HG03039 (cell line): ENCODE measurements at regions not wholly inside any gene's neighbourhood (a gene's known extent, or its start where the extent isn't known, plus 50 kb on each side); places are given as distances from the start of the nearest gene placed in this dataset.
"Not testable (repeated sequence)": the region's sequence is repeated elsewhere in the genome, so short reads cannot be mapped to it uniquely, and the experiment has no call there.

Experiments
- ATAC-seq: cut with Tn5 transposase; IDR thresholded peaks from one replicate; pipeline ENCODE4 v1.9.1; 2021; ENCODE audit warnings: mild to moderate bottlenecking, moderate library complexity; ENCODE audit not compliant: unreplicated experiment

DNA sequence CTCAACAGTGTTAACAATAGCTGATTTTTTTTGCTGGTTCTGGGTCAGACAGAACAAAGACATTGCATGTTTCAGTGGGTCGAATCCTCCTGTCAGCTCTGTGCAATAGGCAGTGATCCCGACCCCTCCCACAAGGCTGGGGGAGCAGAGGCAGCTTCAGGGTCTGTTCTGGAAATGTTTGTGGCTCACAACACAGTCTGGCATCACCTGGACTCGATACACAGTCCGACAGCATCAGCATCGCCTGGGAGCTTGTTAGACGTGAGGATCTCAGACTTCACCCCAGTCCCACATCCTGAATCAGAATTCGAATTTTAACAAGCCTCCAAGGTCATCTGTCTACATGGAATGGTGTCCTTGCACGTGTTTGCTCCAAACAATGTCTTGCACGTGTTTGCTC is 384.7 kb downstream of the IRX2 start:
- ATAC-seq = no peak

DNA sequence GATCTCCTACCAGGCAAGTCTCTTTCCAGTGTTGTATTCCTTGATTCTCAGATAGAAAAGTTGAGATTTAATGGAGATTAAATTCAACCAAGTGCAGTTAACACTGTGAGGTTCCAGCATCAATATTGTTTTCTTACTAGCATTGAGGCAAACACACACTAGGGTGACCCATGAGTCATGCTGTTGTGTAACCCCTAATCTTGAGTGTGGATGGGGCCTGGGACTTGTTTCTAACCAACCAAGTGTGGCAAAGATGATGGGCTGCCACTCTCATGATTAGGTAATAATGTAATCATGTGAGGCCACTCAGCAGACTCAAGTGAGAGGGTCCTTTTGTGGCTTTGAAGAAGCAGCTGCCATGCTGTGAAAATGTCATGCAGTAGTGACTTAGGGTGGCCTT is 394.2 kb downstream of the IRX2 start:
- ATAC-seq = no peak

DNA sequence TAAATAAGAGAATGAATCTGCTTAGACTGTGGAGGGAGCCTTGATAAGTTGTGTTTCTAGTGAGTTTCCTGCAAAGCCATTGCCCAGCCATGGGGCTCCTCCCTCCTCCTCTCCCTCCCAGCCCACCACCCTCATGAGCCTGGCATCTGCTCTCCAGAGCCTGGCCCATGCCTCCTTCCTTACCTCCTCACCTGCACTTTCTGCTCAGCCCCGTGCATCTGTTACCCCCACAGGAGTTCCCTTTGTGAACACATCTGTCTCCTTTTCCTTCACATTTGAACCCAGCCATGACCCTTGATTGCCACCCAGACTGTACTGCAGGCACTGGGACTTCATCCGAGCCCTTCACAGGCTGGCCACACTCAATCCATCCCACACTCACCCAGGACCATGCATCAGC is 395.6 kb downstream of the IRX2 start:
- ATAC-seq = no peak

DNA sequence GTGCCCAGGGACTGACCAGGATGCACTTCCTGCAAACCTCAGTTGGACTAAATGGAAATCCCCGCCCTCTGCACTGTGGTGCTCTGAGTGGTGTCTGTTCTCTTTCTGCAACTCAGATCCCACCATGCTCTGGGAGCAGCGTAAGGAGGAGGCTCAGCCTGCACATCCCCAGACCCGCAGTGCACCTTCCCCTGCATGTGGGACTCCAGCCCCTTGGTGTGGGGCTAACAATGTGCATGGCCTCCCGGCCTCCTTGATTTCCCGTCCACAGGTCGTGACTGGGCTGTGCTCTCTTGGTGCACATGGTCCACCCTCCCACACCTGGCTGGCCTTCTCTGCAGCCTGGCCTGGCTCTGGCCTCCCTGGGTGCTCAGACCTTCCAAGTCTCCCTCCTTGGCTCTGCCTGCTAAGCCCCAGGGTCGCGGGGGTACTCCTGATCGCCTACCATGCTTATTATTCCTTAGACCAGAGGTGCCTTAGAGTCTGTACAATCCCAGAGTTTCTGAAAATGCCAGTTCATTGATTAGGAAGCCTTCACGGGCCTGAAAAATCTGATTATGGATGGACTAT is 397.5 kb downstream of the IRX2 start:
- ATAC-seq = no peak

DNA sequence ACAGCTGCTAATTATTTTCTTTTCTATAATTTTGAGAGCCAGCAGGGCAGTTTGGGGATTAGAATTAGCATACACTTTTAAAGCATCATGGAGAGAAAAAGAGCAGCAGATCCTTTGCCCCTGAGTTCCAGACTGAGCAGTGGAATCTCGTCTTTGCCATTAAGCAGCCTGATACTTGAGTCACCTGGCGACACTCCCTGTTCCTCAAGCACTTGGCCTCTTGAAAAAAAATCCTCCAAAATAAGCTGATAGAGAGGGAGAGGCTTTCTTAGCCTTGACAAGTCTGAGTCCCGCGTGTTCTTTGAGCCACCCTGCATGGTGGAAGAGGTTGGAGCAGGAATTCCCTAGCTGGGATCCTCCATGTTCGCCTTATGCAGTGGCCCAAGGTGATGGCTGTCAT is 398.3 kb downstream of the IRX2 start:
- ATAC-seq = no peak

DNA sequence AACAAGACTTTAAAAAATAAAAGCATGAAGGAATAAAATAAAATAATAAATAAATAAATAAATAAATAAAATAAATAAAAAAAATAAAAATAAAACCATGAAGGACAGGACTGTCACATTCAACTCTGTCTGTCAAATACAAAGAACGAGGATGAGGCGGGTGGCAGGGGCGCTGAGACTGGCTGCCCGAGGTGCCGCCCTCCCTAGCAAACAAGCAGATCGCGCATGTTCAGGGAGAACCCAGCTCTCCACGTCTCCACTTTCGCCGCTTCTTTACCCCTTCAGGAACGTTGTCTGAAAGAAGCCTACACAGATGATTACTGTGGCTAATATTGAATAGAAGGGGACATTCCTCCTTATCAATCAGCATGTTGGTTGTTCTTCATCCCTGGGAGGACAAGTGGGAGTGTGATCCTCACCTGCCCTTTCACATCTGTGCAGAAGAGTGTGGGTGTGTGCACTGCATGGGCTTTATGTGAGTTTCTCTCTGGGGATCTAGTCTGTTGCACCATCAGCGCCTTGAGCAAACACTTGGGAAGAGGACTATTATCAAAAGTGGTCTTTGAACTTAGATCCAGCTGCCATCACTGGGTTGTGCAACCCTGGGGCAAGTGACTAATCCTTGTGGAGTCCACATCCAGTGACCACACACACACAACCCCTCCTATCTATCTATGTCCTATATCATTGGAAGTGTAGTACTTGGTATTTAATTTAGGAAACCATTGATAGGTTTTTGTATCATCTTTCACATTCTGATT is 399.2 kb downstream of the IRX2 start:
- no peak for ATAC-seq

DNA sequence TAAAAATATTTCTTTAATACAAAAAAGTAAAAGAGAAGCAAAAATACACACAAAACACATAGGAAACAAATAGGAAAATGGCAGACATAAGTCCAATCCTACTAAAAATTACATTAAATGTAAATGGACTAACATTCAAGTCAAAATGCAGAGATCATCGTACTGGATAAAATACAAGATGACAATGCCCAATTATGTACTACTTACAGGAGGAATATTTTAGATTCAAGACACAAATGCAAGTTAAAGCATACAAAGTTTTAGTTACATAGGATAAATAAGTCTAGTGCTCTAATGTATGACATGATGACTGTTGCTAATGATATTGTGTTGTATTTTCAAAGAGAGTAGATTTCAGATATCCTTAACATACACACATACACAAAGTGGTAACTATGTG is 401.7 kb downstream of the IRX2 start:
- not testable (repeated sequence) for ATAC-seq

DNA sequence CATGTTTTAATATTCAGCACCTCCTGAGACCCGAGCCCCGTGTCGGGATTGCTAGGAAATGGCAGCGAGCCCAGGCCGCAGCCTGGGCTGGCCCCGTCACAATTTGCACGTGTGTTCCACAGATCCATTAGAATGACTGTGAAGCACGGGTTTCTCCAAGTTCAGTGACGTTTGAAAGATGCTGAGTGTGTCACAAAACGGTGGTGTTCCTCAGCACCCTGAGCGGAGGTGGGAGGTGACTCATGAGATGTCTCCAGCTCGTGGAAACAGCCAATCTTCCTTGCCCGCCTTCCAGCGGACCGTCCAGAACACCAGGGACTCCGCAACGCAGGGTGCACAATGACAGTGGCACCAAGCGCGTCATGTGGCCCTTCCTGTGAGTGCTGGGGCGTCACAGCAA is 412.8 kb downstream of the IRX2 start:
- no peak for ATAC-seq

DNA sequence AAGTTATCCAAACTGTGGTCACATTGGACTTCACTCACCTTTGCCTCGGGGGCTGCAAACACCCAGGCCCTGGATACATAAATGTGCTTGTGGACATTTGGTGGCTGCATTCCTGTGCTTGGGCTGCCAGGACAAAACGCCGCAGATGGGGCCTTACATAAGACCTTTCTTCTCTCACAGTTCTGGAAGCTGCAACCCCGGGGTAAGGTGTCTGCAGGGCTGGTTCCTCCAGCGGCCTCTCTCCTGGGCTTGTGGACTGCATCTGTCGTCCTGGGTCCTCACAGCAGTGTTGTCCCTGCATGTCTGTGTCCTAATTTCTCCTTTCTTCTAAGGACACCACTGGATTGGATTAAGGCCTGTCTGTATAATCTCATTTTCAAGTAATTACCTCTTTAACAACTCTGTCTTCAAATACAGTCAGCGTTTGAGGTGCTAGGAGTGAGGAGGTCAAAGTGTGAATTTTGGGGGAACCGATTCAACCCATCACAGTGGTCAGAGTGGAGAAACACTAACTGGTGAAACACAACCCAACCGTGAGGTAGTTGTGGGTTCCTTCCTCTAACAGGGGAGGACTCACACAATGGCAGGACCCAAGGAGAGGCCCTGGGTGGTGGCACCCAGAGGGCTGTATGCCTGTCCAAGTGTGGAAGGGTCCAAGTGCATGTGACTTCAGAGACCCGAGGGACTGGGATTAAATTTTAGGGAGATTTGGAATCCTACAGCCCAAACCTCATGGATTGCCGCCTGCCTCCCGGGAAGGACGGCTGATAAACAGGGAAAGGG is 415.6 kb downstream of the IRX2 start:
- no peak for ATAC-seq

DNA sequence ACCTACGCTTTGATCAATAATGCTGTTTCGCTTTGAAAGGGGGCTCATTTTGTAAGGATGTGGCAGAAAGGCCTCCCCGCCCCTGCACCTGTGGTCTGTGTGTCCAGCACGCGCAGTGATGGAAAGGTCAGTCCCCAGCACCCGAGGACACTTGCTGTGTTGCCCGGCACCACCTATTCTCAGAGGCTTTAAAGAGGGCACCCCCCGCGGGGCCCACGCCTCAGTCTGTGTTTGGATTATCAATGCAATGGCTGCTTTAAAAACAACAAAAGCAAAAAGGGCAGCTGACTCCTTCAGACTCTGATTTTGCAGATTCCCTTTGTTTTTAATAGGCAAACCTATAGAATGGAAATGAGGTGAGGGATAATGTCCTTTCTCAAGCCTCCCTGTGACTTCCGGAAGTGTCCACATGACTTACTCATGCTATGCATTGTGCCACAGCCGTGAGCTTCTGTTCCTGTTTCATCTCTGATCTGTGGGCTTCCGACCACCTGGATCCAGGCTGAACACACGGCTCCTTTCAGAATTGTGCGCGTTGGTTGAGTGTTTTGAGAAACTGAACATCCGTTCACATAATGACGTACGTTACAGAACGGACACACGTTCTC is 416.2 kb downstream of the IRX2 start:
- no peak for ATAC-seq

DNA sequence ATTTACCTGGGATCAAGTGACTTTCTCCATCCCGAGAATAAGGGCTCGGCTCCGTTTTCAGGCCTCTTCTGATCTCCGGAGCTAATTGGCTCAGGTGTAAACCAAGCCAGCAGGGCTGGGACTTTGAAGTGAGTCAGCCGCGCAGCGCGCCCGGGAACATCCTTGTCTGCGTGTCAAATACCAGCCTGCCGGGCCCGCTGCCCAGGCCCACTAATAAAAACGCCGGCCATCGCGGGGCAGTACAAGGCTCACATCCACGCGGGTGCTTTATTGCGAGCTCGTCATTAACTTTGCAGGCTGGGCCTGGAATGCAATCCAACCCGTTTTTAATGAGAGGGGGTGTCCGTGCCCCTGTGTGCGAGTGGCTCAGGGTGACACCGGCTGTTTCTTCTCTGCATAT is 416.8 kb downstream of the IRX2 start:
- no peak for ATAC-seq

DNA sequence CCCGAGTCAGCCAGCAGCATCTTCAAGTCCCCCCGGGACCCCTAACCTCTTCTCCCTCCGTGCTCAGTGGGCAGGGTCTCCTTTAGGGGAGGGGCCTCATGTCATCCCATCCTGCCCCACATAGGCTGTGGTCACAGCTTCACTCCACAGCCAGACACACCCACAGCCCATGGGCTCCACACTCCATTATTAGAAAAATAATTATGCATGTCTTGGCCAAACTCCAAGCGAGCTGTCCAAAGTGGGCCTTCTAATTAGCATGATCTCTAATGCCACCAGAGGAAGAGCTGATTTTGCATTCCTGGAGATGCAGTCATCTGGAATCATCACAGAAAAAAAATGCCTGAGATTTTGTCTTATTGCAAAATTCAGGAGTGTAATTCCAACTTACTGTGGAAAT is 418.2 kb downstream of the IRX2 start:
- ATAC-seq = no peak

DNA sequence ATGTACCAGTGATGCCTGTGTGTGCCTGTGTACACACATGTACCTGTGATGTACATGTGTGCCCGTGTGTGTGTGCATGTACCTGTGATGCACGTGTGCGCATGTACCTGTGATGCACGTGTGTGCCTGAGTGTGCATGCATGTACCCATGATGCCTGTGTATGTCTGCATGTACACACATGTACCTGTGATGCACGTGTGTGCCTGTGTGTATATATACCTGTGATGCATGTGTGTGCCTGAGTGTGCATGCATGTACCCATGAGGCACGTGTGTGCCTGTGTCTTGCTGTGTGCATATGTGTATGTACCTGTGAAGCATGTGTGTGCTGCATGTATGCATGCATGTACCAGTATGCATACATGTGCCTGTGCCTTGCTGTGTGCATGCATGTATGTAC is 419.0 kb downstream of the IRX2 start:
- ATAC-seq = no peak

DNA sequence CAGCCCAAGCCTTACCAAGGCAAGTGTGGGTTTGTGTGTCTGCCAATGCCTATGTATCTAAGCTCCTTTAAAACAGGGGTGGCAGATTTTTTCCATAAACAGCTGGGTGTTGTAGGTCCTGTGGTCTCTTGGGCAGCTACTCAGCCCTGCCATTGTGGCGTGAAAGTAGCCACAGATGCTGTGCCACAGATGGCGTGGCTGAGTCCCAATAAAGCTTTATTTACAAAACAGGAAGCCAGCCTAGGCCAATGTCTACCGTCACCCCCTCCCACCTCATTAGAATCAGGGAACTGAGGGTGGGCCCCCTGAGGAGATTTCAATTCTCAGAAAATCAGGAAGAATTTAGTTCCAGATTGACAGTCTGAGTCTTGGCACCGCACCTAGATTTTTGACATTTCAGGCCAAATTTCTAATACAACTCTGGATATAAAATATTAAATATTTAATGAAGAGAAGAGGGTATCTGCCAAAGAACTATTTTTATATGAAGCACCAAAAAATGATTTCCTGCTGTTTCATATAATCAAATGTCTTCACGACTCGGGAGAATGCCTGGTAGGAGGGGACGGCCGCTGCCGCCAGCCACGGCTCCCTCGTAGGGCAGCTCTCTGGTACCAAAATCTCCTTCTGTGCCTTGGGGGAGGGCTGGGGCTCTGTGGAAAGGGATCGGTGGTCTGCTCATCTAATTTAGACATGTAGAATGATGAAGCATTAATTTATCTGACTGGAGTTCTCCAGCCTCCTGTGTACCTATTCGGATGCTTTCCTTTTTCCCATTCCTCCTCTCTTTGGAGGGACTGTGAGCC is 420.9 kb downstream of the IRX2 start:
- ATAC-seq = no peak

DNA sequence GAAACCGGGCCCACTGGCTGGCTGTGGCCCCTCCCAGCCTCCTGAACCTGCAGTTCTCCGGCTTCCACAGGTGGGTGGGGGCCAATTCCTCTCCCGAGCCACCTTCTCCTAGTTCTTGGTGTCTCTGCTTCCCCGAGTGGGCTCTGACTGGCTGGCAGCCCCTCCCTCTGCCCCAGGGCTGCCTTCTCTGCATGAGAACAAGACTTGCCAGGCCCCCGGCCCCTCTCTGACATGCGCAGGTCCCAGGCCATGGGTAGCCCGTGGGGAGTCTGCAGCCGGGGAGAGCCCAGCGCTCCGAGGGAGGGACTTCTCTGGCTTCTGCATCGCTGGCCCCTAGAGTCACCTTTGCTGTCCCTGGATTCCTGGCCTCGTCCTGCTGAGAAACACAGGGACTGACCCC is 421.7 kb downstream of the IRX2 start:
- ATAC-seq = no peak

DNA sequence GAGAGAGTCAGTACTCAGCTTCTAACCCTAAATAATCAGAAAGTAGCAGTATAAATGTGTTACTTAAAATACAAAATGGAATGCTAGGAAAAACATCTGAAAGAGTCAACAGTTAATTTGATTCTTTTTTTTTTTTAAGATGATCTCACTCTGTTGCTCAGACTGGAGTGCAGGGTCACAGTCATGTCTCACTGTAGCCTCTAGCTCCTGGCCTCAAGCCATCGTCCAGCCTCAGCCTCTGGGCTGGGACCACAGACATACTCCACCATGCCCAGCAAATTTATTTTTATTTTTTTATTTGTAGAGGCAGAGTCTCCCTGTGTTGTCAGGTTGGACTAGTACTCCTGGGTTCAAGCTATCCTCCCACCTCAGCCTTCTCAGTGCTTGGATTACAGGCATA is 424.9 kb downstream of the IRX2 start:
- no peak for ATAC-seq

DNA sequence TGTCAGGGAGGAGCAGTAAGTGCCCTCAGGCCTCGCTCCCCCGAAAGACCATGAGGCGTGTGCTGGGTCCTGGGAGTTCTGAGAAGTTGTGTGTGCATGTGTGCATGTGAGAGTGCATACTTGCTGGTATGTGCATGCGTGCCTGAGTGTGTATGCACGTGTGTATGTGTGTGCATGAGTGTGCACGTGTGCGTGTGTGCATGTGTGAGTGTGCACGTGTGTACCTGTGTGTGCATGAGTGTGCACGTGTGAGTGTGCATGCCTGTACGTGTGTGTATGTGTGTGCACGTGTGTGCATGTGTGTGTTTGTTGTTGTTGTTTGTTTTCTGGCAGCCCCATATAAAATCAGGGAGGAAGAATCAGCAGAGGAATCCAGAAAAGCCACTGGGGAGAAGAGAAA is 426.7 kb downstream of the IRX2 start:
- no peak for ATAC-seq

DNA sequence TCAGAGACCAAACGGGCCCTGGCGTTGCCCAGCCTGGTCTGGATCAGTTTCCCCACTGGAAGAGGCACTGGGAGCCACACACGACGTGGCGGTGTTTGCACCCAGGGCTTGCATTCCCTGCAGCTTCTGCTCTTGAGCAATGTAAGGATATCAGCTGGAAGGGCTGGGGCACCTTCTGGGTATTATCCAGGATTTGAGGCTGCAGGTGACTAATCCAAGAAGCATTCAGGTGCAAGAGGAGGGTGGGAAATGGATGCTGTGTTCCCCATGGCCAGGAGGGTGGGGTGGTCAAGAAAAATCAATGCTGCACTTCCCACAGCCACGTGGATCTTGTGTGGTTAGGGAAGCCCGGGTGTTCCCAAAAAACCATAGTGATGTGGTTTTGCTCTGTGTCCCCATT is 430.9 kb downstream of the IRX2 start:
- ATAC-seq = no peak

DNA sequence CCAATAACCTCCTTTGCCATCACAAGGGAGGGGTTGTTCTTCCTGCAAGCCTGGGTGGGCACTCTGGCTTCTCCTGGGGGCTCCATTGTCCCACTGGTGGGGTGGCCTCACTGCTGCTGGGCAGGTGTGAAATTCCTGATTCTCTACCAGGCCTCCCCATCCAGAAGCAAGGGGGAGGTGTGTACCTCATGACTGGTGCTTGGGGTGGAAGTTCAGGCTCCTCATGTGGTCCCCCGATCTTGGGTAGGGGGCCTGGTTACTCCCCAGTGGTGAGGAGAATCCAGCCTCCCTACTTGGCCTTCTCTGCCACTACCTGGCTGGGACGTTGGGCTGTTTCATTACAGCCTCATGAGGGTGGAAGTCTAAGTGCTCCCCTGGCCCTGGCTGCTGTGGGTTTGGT is 433.9 kb downstream of the IRX2 start:
- no peak for ATAC-seq

DNA sequence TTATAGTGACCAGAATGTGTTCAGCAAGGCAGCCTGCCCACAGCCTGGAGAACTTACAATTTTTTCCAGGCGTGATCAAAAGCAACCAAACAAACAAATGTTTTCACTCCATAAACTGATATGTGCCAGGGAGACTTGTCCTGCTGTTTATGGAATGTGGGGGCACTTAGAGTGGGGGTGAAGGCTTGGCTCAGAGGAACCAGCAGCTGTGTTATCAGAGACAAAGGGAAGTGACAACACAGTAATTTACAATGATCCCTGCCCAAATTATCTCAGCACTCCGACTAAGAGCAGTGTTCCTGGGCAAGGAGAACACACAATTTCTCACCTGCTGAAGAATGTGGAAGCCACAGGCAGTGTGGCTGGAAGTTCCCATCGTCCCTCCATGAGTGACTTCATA is 429.1 kb upstream of the IRX4 start:
- ATAC-seq = no peak

DNA sequence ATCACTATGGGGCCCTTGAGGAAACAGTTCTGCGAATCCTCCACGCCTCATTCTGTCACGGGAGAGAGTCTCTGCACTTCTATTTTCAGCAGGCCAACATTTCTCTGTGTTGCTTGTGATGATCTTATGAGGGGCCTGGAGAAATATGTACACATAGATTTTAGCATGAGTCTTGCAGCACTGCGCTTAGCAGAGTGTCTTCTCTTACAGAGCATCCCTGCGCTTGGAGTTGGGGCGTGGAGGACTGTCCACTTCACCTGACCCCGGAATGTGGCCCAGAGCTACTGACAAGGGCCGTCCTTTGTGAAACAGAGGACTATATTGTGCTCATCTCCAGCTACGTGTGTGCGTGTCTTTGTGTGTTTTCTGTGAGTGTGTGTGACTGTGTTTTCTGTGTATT is 428.2 kb upstream of the IRX4 start:
- no peak for ATAC-seq
